ENCODE measurements at regions not wholly inside any gene's neighbourhood (a gene's known extent, or its start where the extent isn't known, plus 50 kb on each side); places are given as distances from the start of the nearest gene placed in this dataset.

- DNase-seq (ENCODE audit: low read depth, low spot score) = no peak
Observed at GRCh38 chr2:133811409-133812125, 243.3 kb upstream of the NCKAP5 start.

DNA sequence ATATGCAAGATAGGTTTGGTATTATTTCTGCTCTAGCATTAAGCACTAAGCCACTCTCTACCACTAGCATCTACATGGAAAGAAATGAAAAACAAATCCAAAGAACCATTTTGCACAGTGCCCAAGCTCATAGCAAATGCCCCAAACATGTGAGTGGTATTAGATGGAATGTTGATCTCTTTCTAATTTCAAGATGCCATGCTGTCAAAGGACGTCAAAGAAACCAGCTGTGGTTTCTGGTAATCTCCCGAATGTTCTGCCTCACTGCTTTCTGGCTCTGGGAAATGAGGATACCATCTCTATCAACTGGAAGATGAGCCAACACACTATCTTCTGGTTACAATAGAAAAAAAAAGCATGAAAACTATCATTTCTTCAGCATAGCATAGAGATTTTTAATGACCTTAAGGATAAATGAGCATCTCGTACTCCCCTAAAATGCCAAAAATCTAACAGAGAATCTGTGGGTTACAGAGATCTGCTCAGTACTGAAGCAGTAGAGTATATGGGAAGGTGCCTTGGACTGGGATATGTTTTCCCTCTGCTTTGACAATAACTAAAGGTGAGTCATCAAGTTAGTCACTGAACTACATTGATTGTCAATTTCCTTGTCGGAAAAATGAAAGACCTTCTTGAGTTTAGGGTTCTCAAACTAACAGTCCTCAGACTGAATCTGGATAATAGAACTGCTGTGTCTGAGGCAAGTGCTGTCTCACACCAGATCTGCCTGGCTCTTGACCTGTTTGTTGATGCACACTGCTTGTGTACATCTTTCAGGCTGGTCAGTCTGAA is 244.8 kb upstream of the NCKAP5 start:
- no peak for DNase-seq (ENCODE audit: low read depth, low spot score)

DNA sequence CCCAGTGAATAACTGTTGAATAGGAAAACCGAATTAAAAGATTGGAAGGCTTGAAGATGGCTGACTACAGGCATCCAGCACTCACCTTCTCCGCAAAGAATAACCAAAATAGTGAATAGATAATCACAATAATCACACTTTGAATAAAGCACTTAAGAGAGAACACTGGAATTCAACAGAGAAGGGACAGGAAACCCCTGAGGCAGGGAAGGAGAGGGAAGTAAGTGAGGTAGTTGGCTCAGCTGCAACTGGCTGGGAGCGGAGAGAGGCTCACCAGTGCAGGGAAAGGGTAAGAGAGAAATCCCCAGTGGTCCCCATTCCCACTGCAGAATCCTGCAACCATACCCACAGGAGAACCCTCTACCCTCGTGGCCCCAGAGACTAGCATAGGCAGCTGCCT is 246.6 kb upstream of the NCKAP5 start:
- DNase-seq (ENCODE audit: low read depth, low spot score) = no peak

DNA sequence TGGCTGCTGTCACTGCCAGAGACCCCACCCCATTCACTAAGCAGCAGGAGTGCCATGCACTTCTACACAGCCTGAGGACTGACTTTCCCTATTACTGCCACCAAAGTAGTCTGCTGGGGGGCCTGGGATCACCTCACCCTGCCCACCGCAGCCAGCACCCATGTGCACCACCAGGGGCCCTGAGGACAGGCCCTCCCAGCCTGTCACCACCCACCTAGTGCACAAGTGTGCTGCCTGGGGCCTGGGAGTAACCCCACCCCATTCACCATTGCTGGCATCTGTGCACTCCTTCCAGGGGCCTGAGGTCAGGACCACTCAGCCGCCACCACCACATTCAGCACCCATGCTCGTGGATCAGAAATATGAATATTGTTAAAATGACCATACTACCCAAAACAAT is 247.8 kb upstream of the NCKAP5 start:
- DNase-seq (ENCODE audit: low read depth, low spot score) = no peak

DNA sequence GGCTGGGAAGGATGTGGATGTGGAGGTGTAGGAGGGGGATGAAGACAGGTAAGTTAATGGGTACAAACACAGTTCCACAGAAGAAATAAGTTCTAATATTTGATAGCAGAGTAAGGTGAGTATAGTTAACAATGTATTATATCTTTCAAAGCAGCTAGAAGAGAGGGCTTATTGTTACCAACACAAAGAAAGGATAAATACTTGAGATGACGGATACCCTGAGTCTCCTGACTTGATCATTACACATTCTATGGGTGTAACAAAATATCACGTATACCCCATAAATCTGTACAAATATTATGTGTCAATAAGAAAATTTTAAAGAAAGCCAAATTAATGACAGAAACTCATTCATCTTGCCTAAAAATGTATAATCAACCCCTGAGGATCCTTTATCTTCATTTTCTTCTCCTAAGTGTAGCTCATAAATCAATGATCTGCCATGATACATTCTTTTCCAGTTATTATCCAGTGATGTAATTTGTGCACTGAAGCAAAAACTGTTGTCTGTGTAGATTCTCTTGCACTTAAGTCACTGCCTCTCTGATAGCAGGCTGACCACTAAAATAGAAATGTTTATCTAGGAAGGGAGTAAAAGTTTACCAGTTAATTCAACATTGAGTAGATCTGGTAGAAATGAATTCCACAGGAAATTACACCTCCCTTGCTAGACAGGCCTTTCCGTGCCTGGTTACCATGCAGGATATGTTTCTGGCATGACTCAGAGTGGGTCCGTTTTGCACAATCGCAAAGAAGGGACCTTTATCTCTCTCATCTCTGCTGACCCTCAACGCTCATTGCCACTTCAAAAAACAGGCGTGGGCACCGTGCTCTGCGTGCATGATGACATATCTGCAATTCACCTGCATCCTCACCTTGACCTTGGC is 249.7 kb upstream of the NCKAP5 start:
- DNase-seq (ENCODE audit: low read depth, low spot score) = no peak

DNA sequence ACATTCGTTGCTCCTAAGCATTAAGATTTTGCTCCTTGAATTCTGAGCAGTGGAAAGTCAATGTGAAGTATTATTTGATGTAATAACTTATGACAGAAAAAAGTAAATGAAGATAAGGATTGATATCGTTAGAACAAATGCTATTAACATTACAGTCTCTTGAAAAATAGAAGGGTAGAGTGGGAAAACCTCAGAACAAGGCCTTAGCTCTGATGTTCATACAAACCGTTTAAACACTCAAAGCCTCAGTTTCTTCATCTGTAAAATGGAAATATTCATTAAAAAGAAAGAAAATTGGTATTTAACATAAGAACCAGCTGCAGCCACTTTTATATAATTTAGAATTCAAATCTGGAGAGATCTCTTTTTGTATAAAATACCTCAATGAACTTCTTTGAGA is 250.4 kb upstream of the NCKAP5 start:
- no peak for DNase-seq (ENCODE audit: low read depth, low spot score)

GRCh38 chr2:133819906-133820305 is 251.6 kb upstream of the NCKAP5 start:
- DNase-seq (ENCODE audit: low read depth, low spot score) = no peak

DNA sequence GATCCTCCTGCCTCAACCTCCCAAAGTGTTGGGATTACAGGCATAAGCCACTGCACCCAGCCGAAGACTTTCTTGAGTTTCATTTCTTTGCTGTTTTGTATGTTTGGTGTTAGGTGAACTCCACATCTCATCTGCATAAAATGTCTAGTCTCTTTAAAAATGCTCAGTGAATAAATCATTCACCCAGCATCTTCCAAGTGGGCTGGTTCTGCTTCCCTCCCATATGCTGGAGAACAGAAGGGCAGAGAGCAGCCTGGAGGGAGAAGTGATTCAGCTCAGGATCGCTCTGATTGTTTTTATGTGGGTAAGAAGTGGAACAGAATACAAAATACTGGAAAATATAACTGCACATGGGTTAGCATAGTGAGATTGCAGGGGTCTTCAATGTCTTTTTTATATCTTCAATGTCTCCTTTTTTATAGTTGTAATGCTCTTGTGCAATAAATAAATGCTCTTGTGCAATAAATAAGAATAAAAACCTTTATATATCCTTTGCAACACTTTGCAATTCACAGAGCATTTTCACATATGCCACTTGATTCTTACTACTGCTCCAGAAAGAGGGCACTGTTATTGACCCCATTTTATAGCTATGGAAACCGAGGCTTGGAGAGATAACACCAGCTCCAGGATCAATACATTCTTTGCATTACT is 253.0 kb upstream of the NCKAP5 start:
- DNase-seq (ENCODE audit: low read depth, low spot score) = no peak

DNA sequence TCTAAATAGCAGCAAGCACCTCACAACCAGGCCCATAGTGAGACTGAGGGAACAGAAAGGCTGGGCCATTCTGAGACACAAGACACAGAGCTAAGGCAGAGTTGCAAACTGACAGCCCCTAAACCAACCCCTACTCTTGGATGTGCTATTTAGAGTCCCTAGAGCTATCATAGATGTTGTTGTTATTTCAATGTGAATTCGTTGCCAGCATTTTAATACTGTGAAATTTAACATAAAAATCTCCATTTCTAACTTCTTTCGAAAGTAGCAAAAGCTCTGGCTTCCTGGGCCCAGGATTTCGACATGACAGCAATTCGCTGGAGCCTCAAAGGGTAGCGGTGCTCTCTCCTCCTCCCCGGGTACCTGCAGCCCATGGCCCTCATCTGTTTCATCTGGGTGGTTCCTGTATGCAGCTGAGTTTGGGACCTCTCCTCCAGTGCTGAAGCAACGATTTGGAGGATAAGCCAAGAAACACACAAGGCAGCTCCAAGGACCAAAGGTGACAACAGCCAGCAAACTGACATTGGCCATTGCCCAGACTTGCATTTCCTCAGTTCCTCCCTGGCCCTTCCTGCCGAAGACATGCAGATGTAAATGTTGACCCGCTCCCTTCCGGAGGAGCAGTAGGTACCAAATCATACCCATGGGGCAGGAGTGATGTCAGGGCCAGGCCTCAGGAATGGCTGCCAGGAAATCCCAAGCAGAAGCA is 254.4 kb upstream of the NCKAP5 start:
- no peak for DNase-seq (ENCODE audit: low read depth, low spot score)

- DNase-seq (ENCODE audit: low read depth, low spot score) = no peak
Observed at GRCh38 chr2:133823226-133823550, 254.9 kb upstream of the NCKAP5 start.

DNA sequence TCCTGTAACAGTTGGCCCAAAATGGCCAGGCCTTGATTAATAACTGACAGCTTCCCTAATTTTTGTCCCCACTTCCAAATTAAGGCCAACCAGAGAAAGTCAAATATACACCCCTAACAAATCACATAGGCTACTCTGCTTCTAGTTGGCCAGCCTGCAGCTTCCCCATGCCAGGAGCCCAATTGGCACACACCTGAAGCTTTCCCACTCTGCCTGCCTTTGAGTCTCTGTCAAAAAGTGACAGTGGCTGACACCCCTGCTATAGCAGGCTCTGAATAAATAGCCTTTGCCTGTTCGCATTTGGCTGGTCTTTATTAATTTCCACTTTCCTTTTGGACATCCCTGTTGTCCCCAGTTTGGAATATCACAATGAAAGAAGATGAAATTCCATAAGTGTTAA is 256.6 kb upstream of the NCKAP5 start:
- no peak for DNase-seq (ENCODE audit: low read depth, low spot score)

GRCh38 chr2:133825778-133826177 is 257.5 kb upstream of the NCKAP5 start:
- DNase-seq (ENCODE audit: low read depth, low spot score) = no peak

- DNase-seq (ENCODE audit: low read depth, low spot score) = no peak
Observed at GRCh38 chr2:133828913-133829312, 260.6 kb upstream of the NCKAP5 start.

DNA sequence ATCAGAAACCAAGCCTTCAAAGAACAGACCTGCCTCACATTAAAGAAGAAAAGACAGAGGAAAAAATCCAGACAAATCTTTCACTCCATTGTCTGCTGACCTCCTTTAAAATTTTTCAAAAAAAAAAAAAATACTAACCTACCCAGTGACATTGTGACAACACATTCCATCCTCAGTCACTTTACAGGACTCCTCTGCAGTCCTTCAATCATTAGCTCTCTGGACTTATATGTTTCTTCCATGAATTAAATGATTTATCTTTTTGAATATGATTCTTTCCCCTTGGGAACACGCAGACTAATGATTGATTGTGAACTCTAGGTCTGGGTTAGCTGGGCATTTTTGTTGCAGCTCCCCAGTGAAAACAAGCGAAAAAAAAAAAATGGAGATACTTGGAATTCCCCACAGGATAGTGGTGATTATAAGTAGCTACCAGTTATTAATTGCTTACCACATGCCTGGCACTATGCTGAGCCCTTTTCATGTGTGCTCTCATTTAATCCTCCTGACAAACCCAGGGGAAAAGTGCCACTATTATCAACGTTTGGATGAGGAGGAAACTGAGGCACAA is 261.3 kb upstream of the NCKAP5 start:
- DNase-seq (ENCODE audit: low read depth, low spot score) = no peak

GRCh38 chr2:133833746-133834145 is 265.5 kb upstream of the NCKAP5 start:
- DNase-seq (ENCODE audit: low read depth, low spot score) = no peak

DNA sequence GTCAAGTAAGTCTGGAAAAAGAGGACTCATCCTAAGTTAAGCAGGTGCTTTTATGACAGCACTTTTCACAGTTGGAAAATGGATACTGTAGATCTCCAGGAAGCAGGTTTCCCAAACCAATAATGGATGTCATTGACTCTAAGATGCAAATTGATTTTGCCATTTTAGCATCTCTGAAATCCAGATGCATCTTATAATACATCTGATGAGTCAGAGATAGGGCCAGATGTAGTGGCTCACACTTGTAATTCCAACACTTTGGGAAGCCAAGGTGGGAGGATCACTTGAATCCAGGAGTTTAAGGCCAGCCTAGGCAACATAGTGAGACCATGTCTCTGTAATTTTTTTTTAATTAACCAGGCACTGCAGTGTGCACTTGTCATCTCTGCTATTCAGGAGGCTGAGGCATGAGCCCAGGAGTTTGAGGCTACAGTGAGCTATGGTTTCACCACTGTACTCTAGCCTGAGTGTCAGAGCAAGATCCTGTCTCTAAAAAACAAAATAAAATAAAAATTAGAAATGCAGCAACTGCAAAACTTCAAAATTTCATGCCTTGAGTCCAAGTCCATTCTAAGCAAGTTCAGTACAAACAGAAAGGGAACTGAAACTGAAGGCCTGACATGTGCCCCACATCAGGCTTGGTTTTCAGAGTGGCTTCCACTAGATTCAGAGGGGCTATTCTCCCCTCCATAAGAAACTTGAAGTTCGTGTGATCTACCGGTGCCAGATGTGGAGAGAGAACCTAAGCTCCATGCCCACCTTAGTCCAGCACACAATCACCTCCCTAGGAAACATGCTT is 267.8 kb upstream of the NCKAP5 start:
- no peak for DNase-seq (ENCODE audit: low read depth, low spot score)

GRCh38 chr2:133836691-133837345 is 268.6 kb upstream of the NCKAP5 start:
- no peak for DNase-seq (ENCODE audit: low read depth, low spot score)

- no peak for DNase-seq (ENCODE audit: low read depth, low spot score)
Observed at GRCh38 chr2:133837441-133838094, 269.3 kb upstream of the NCKAP5 start.

All from ELF-1 (cell line).